ENCODE measurements at regions not wholly inside any gene's neighbourhood (a gene's known extent, or its start where the extent isn't known, plus 50 kb on each side); places are given as distances from the start of the nearest gene placed in this dataset.

- Histone ChIP-seq H3K79me2 (replicated peaks; ENCODE audit: insufficient read depth) (no peaks in the 10 kb centered on the region), H3K4me3 (no peak overlapping the region), H3K9me2 (ENCODE audit: insufficient read depth) (no peaks in the 10 kb centered on the region), H2AFZ (no peak overlapping the region), H4K20me1 (replicated peaks; ENCODE audit: insufficient read depth) (no peaks in the 10 kb centered on the region), H3K36me3 (ENCODE audit: insufficient read depth) (no peaks in the 10 kb centered on the region), H3K4me2 (no peak overlapping the region), H3K27ac (ENCODE audit: low read depth) (no peak overlapping the region), H3K27me3 (ENCODE audit: insufficient read depth) (no peaks in the 10 kb centered on the region), H3K4me1 (ENCODE audit: insufficient read depth) (no peaks in the 10 kb centered on the region), H3F3A (replicated peaks; ENCODE audit: low read depth) (no peaks in the 10 kb centered on the region)
- Mint-ChIP-seq H3K4me1 (no peaks in the 10 kb centered on the region), H3K27me3 (ENCODE audit: insufficient read depth, low read depth, poor library complexity) (peaks cover 1% of the 10 kb centered on the region), H3K36me3 (ENCODE audit: low read depth) (no peaks in the 10 kb centered on the region), H3K9me3 (no peaks in the 10 kb centered on the region), H3K4me3 (no peak overlapping the region), H3K27ac (no peak overlapping the region)
- ATAC-seq: no peak
- no peak for DNase-seq (ENCODE audit: low spot score)
- no peak for TF ChIP-seq JUNB (IDR thresholded peaks at IDR 0.05; ENCODE audit: unreplicated experiment)
- TF ChIP-seq ETS1 (IDR thresholded peaks at IDR 0.05): no peak
- no peak for TF ChIP-seq ZNF331 (CRISPR knock-in tag; IDR thresholded peaks at IDR 0.05; ENCODE audit: low read depth)
- no peak for TF ChIP-seq EZH2phosphoT487 (IDR thresholded peaks at IDR 0.05; ENCODE audit: unreplicated experiment)
- TF ChIP-seq ZNF462 (CRISPR knock-in tag; IDR thresholded peaks at IDR 0.05): no peak
- no peak for TF ChIP-seq ZNF114 (CRISPR knock-in tag; IDR thresholded peaks at IDR 0.05)
- no peak for TF ChIP-seq REST (IDR thresholded peaks at IDR 0.05; ENCODE audit: unreplicated experiment)
- no peak for TF ChIP-seq CTCF (conservative IDR thresholded peaks at IDR 0.05; ENCODE audit: low read depth in 2 of 2)
- no peak for TF ChIP-seq STAT1 (IDR thresholded peaks at IDR 0.05; ENCODE audit: unreplicated experiment)
- no peak for TF ChIP-seq CREB1 (CRISPR knock-in tag; IDR thresholded peaks at IDR 0.05; ENCODE audit: low read depth)
- TF ChIP-seq POLR2AphosphoS5 (IDR thresholded peaks at IDR 0.05; ENCODE audit: low read depth): no peak
- no peak for TF ChIP-seq EZH2 (IDR thresholded peaks at IDR 0.05; ENCODE audit: low read depth, unreplicated experiment)
- no peak for TF ChIP-seq NANOG (IDR thresholded peaks at IDR 0.05; ENCODE audit: borderline replicate concordance)
Observed at GRCh38 chr6:51182827-51183226, 364.2 kb downstream of the TFAP2B start.
